HepG2 (cell line): ENCODE measurements at regions not wholly inside any gene's neighbourhood (a gene's known extent, or its start where the extent isn't known, plus 50 kb on each side); places are given as distances from the start of the nearest gene placed in this dataset.

ENCODE experiments used
- FOXA1 ChIP-seq, 2 experiments: fragments of 450-650 bp in 1 of 2; sonication (generic) in 1 of 2; formaldehyde crosslinking in 1 of 2; IDR thresholded peaks; 2 replicates each; pipeline versions ENCODE4 v1.4.0 to v1.6.1; 2016 to 2020; ENCODE audit warnings: missing genetic modification reagents in 1 of 2
- GZF1 ChIP-seq: sonication (generic); formaldehyde crosslinking; IDR thresholded peaks from 2 replicates; pipeline ENCODE4 v1.5.1; 2020; ENCODE audit warnings: mild to moderate bottlenecking, missing genetic modification reagents
- MAZ ChIP-seq, 2 experiments: sonication (generic) in 1 of 2; formaldehyde crosslinking in 1 of 2; IDR thresholded peaks; 2 replicates each; pipeline versions ENCODE4 v1.5.0 to v1.6.1; 2012 to 2020; ENCODE audit warnings: low read depth in 2 of 2, mild to moderate bottlenecking in 2 of 2, borderline replicate concordance in 1 of 2, improper control_type of control experiment in 1 of 2, low read length in 1 of 2, missing genetic modification reagents in 1 of 2, moderate library complexity in 1 of 2
- MTERF4 ChIP-seq: sonication (generic); formaldehyde crosslinking; IDR thresholded peaks from 2 replicates; pipeline ENCODE4 v1.8.0; 2023; ENCODE audit warnings: mild to moderate bottlenecking, missing genetic modification reagents
- ZNF333 ChIP-seq: sonication (generic); formaldehyde crosslinking; IDR thresholded peaks from 2 replicates; pipeline ENCODE4 v1.4.0; 2020; ENCODE audit warnings: mild to moderate bottlenecking, missing genetic modification reagents, borderline replicate concordance
- ZNF572 ChIP-seq: sonication (generic); formaldehyde crosslinking; IDR thresholded peaks from 2 replicates; pipeline ENCODE4 v1.5.1; 2020; ENCODE audit warnings: mild to moderate bottlenecking, missing genetic modification reagents

- no peak for TF ChIP-seq ZNF333 (CRISPR knock-in tag)
- TF ChIP-seq FOXA1 (IDR thresholded peaks at IDR 0.05), result no peak
- no peak for TF ChIP-seq FOXA1 (CRISPR knock-in tag; IDR thresholded peaks at IDR 0.05)
- TF ChIP-seq GZF1 (CRISPR knock-in tag), result no peak
- TF ChIP-seq ZNF572, result no peak
- no peak for TF ChIP-seq MAZ (IDR thresholded peaks at IDR 0.05; ENCODE audit: borderline replicate concordance, low read depth, low read length)
- no peak for TF ChIP-seq MAZ (CRISPR knock-in tag; IDR thresholded peaks at IDR 0.05; ENCODE audit: low read depth)
- TF ChIP-seq MTERF4, result no peak
These were observed 504.1 kb downstream of the RPL10L start for GRCh38 chr14:46147452-46147851.
